Activated CD4-positive, alpha-beta memory T cell treated with anti-CD3 and anti-CD28 coated beads for 36 hours (primary cell): ENCODE measurements at regions not wholly inside any gene's neighbourhood (a gene's known extent, or its start where the extent isn't known, plus 50 kb on each side); places are given as distances from the start of the nearest gene placed in this dataset.
"Not testable (repeated sequence)": the region's sequence is repeated elsewhere in the genome, so short reads cannot be mapped to it uniquely, and the experiment has no call there.

Experiments
- CTCF ChIA-PET: fragments of 350-600 bp; sonication (Branson Sonifier 250); formaldehyde crosslinking; loops from one replicate; lab custom pipeline; 2021; ENCODE audit warnings: antibody characterized with exemption, inconsistent platforms; lab: Charles Lee
- POLR2A ChIA-PET: fragments of 350-600 bp; sonication (Branson Sonifier 250); formaldehyde crosslinking; loops from one replicate; lab custom pipeline; 2021; ENCODE audit warnings: antibody characterized with exemption; lab: Charles Lee
- DNase-seq: peaks from one replicate; pipeline ENCODE4 v3.0.0-alpha.2; 2020
- H3K27ac Mint-ChIP-seq: one replicate; pipeline ENCODE4 v1.8.0; 2021; ENCODE audit warnings: mixed read lengths
- H3K27me3 Mint-ChIP-seq: one replicate; pipeline ENCODE4 v1.8.0; 2021; ENCODE audit warnings: mixed read lengths
- H3K36me3 Mint-ChIP-seq: one replicate; pipeline ENCODE4 v1.8.0; 2021; ENCODE audit warnings: mixed read lengths
- H3K4me1 Mint-ChIP-seq: one replicate; pipeline ENCODE4 v1.8.0; 2021; ENCODE audit warnings: low read depth, mixed read lengths
- H3K4me3 Mint-ChIP-seq: one replicate; pipeline ENCODE4 v1.8.0; 2021; ENCODE audit warnings: mild to moderate bottlenecking, mixed read lengths
- H3K9me3 Mint-ChIP-seq: one replicate; pipeline ENCODE4 v1.8.0; 2021; ENCODE audit warnings: mixed read lengths
- intact Hi-C: fragments of 100-400 bp; cut with micrococcal nuclease; formaldehyde crosslinking; loops from one replicate; pipeline ENCODE4 v1.15.1; 2023

DNA sequence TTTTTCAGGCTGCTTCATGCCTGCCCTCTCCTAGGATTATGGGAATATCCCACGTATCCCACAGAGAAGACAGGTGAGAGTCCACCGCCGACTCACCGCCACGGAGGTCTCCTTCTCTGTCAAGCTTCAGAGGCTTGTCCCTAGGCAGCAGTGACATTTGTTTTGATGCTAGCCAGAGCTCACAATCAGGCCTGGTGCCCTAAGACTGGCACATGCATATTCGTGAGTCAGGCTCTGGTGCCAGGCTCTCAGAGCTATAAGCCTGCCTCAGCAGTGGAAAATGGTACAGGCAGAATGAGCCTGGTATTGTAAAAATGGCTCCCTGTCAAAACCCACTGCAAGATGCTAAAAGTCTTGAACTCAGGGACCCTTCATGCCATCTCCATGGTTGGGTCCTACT, 65.5 kb downstream of the RBMY1A1 start:
- no peaks in the 10 kb centered on the region for H3K9me3 Mint-ChIP-seq
- ChIA-PET POLR2A (no interaction called here), CTCF (no interaction called here)
- H3K27me3 Mint-ChIP-seq: peaks cover 2% of the 10 kb centered on the region
- H3K36me3 Mint-ChIP-seq: no peaks in the 10 kb centered on the region
- no peak overlapping the region for H3K27ac Mint-ChIP-seq
- intact Hi-C loops: no loop called here
- no peak for DNase-seq
- H3K4me3 Mint-ChIP-seq: no peak overlapping the region
- no peaks in the 10 kb centered on the region for H3K4me1 Mint-ChIP-seq

DNA sequence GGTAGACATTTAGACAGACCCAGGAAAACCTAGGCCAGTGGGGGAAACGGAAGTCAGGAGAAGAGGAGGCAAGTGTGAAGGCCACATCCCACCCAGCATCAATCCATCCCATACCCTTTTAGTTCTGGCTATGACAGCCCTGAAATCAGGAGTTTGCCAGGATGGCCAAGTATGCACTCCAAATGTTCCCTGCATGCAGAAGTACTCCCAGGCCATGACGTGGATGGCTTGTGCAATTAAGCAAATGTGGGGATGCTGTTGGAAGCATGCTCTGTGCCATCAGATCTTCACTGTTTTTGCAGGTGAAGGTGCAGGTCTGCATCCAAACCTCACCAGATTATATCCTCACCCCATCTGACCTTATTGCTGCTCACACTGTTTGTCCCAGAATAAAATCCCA, 66.8 kb downstream of the RBMY1A1 start:
- Mint-ChIP-seq H3K27me3 (peaks cover 2% of the 10 kb centered on the region), H3K4me3 (no peak overlapping the region), H3K9me3 (no peaks in the 10 kb centered on the region), H3K4me1 (no peaks in the 10 kb centered on the region), H3K27ac (no peak overlapping the region), H3K36me3 (no peaks in the 10 kb centered on the region)
- intact Hi-C loops: no loop called here
- ChIA-PET CTCF (no interaction called here), POLR2A (no interaction called here)
- no peak for DNase-seq

DNA sequence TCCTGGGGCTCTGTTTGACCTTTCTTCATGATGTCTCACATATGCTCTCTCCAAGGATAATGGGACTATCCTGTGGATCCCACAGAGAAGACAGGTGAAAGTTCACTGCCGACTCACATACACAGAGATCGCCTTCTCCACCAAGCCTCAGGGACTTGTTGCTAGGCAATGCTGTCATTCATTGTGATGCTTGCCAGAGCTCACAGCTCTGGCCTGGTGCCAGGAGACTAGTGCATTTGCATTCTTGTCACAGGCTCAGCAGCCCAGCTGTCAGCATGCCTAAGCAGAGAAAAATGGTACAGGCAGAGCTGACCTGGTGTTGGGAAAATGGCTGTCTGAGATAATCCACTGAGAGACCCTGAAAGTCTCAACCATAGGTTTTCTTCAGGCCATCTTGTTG, 67.9 kb downstream of the RBMY1A1 start:
- DNase-seq: no peak
- H3K4me3 Mint-ChIP-seq: no peak overlapping the region
- intact Hi-C loops: no loop called here

DNA sequence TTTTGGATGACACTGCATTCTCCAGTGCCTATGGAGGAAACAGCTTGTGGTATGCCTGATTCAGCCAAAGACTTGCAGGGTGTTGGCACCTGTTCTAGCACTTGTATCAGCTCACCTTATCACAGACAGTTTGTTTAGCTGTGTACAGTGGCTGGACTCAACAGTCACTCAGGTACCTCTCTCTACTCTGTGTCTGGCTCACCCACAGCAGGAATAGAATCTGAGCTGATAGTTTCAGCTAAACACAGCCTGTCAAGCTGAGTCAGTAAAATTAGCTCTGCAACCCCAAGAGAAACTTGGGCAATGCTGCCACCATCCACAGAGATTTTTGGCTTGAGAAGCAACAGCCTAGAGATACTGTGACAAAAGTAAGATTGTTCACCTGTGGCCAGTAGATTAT, 101.5 kb downstream of the RBMY1A1 start:
- Mint-ChIP-seq H3K36me3 (no peaks in the 10 kb centered on the region), H3K9me3 (no peaks in the 10 kb centered on the region), H3K27ac (no peak overlapping the region), H3K4me1 (no peaks in the 10 kb centered on the region), H3K4me3 (no peak overlapping the region), H3K27me3 (peaks cover 1% of the 10 kb centered on the region)
- ChIA-PET CTCF (no interaction called here), POLR2A (no interaction called here)
- intact Hi-C loops: no loop called here
- no peak for DNase-seq

More for the DNA sequence above, 67.9 kb downstream of the RBMY1A1 start:
- peaks cover 2% of the 10 kb centered on the region for H3K27me3 Mint-ChIP-seq
- H3K9me3 Mint-ChIP-seq: no peaks in the 10 kb centered on the region
- ChIA-PET CTCF (no interaction called here), POLR2A (no interaction called here)
- no peaks in the 10 kb centered on the region for H3K36me3 Mint-ChIP-seq
- H3K4me1 Mint-ChIP-seq: no peaks in the 10 kb centered on the region
- H3K27ac Mint-ChIP-seq: no peak overlapping the region

DNA sequence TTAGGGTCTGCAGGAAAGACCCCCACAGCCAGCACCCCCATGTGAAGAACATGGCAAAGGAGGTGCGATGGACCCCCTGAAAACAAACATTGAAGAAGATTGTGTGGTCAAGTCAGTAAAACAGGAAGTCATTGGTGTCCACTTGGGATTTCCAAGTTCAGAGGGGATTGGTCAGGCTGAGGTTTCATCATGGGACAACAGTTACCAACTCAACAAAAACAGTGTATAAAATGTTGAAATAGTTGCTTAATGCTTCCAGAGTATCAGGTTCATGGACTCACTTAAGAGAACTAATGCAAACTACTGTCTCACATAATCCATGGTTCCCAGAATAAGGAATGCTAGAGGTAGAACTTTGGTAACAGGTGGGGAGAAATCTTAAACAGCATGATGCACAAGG, 115.8 kb downstream of the RBMY1A1 start:
- CTCF ChIA-PET: no interaction called here
- Mint-ChIP-seq H3K9me3 (no peaks in the 10 kb centered on the region), H3K4me3 (no peak overlapping the region), H3K27me3 (no peaks in the 10 kb centered on the region), H3K27ac (no peak overlapping the region), H3K36me3 (no peaks in the 10 kb centered on the region), H3K4me1 (no peaks in the 10 kb centered on the region)
- intact Hi-C loops: no loop called here
- DNase-seq: no peak
- POLR2A ChIA-PET: no interaction called here

DNA sequence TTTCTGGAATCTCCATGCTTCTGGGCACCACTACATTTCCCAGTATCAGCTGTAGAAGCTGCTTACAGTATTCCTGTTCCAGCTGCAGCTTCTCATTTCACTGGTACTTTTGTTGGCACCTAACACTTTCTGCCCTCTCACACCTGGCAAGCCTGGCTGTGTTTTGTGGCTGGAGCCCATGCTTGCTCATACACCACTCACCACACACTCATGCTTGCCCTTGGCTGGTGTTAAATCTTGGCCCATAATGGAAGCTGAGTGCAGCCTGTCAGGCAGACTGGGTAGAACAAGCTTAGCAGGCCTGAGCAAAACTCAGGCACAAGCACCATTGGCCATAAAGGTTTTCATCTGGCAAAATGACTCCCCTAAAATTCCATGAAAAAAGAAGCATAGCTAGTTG, 124.4 kb downstream of the RBMY1A1 start:
- intact Hi-C loops, POLR2A ChIA-PET: not testable (repeated sequence)

DNA sequence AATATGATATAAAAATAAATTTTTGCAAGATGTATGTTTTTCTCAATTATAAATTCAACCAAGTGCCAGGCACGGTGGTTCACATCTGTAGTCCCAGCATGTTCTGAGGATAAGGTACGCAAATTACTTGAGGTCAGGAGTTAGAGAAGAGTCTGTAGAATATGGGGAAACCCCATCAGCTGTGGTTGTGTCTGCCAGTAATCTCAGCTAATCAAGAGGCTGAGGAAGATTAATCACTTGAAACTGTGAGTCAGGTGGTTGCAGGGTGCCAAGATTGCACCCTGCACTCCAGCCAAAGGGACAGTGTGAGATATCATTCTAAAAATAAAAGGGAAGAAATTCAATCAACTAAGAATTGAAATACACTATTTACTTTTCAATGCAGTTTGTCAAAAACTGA, 144.9 kb downstream of the RBMY1A1 start:
- H3K4me1 Mint-ChIP-seq, CTCF ChIA-PET, H3K27me3 Mint-ChIP-seq, H3K4me3 Mint-ChIP-seq, H3K36me3 Mint-ChIP-seq, intact Hi-C loops, H3K9me3 Mint-ChIP-seq, H3K27ac Mint-ChIP-seq, POLR2A ChIA-PET: not testable (repeated sequence)
- DNase-seq: peak; percentile 12

More for the DNA sequence above, 124.4 kb downstream of the RBMY1A1 start:
- H3K36me3 Mint-ChIP-seq, H3K27me3 Mint-ChIP-seq, H3K4me1 Mint-ChIP-seq, CTCF ChIA-PET, H3K9me3 Mint-ChIP-seq, H3K4me3 Mint-ChIP-seq, DNase-seq, H3K27ac Mint-ChIP-seq: not testable (repeated sequence)

DNA sequence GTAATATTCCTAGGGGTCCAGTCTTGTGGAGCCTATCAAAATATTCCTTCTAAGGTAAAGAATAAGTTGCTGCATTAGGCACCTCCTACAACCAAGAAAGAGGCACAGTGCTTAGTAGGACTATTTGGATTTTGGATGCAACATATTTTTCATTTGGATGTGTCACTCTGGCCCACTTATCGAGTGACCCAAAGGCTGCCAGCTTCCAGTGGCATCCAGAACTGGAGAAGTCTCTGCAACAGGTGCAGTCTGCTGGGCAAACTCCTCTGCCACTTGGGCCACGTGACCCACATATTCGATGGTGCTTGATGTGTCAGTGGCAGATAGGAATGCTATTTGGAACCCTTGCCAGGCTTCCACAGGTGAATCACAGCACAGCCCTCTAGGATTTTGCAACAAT, 151.7 kb downstream of the RBMY1A1 start:
- DNase-seq, H3K9me3 Mint-ChIP-seq, H3K4me3 Mint-ChIP-seq, CTCF ChIA-PET, H3K4me1 Mint-ChIP-seq, intact Hi-C loops, POLR2A ChIA-PET, H3K27me3 Mint-ChIP-seq, H3K27ac Mint-ChIP-seq, H3K36me3 Mint-ChIP-seq: not testable (repeated sequence)

DNA sequence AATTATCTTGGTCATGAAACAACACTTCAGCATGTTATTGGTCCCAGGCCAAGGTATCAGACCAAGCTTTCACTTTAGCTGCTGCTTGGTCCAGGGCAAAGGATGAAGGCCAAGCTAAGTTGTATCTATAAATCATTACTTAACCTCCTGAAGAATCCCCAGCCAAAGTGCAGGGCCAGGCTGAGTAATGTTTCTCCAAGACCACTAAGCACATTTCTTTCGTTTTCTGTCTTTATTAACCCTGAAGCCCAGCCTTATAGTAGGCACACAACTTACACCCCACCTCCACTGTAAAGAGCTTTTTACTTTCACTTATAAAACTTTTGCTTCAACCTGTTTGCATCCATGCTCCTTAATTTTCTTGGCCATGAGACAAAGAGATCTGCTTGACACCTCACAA, 167.3 kb downstream of the RBMY1A1 start:
- POLR2A ChIA-PET, DNase-seq, CTCF ChIA-PET, H3K36me3 Mint-ChIP-seq, intact Hi-C loops, H3K27me3 Mint-ChIP-seq, H3K4me3 Mint-ChIP-seq, H3K4me1 Mint-ChIP-seq, H3K27ac Mint-ChIP-seq, H3K9me3 Mint-ChIP-seq: not testable (repeated sequence)

DNA sequence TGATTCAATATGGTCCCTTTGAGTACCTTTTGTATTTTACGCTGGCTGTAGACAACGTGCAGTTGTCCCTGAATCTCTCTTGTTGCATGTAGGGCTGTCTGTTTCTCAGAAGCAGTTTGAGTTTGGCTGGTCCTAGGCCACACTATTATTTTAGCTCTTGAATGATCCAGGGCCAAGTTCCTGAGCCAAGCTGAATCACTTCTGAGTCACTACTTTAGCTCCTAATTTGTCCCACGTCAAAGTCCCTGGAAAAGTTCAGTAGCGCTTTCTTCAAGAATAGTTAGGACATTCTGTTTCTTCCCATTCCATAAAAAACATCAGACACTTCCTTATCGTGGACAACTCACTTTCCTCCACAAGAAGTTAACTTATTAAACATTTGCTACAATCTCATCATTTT, 168.2 kb downstream of the RBMY1A1 start:
- H3K36me3 Mint-ChIP-seq, H3K4me1 Mint-ChIP-seq, DNase-seq, H3K4me3 Mint-ChIP-seq, H3K27me3 Mint-ChIP-seq, POLR2A ChIA-PET, intact Hi-C loops, H3K9me3 Mint-ChIP-seq, CTCF ChIA-PET, H3K27ac Mint-ChIP-seq: not testable (repeated sequence)

DNA sequence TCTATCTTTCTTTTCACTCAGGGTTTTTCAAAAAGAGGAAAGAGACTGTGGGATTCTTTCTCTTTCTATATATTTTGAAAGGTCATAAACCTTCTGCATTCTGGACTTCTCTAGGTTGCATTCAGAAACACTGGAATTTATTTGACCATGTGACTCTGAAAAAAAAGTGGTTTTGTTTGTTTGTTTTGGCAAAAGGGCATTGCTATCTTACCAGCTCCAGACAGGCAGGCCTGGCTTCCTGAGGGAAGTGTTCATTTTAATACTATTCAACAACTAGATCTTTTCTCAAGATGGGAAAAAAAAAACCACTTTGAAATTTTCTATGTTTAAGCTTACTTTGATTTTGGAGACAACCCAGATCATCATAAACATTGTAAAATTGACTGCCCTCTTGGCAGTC, 170.6 kb downstream of the RBMY1A1 start:
- CTCF ChIA-PET: no interaction called here
- intact Hi-C loops: no loop called here
- peaks cover 7% of the 10 kb centered on the region for H3K9me3 Mint-ChIP-seq

DNA sequence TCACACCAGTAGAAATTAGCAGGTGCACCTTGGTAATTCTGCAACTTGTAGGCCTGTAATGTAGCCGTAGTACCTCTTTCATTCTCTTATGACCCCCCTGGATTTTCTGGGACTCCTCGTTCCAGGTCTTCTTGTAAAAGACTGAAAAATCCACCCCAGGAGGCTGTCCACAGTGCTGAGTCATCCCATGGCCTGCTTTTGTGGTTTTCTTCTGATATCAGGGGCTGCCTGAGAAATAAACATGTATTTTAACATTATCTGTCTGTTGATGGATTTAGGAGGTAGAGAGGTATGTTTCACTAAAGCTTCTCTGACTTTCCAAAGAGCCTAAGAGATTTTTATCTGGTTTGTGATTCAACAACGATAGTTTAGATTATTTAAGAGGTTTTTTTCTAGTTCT, 171.9 kb downstream of the RBMY1A1 start:
- POLR2A ChIA-PET, H3K4me1 Mint-ChIP-seq, intact Hi-C loops, DNase-seq, H3K27me3 Mint-ChIP-seq, H3K36me3 Mint-ChIP-seq, H3K4me3 Mint-ChIP-seq, H3K27ac Mint-ChIP-seq, CTCF ChIA-PET, H3K9me3 Mint-ChIP-seq: not testable (repeated sequence)

More for the DNA sequence above, 170.6 kb downstream of the RBMY1A1 start:
- DNase-seq: no peak
- no peak overlapping the region for H3K4me3 Mint-ChIP-seq
- POLR2A ChIA-PET: no interaction called here
- peaks cover 2% of the 10 kb centered on the region for H3K36me3 Mint-ChIP-seq
- H3K4me1 Mint-ChIP-seq: no peaks in the 10 kb centered on the region
- H3K27ac Mint-ChIP-seq: no peak overlapping the region
- no peaks in the 10 kb centered on the region for H3K27me3 Mint-ChIP-seq

DNA sequence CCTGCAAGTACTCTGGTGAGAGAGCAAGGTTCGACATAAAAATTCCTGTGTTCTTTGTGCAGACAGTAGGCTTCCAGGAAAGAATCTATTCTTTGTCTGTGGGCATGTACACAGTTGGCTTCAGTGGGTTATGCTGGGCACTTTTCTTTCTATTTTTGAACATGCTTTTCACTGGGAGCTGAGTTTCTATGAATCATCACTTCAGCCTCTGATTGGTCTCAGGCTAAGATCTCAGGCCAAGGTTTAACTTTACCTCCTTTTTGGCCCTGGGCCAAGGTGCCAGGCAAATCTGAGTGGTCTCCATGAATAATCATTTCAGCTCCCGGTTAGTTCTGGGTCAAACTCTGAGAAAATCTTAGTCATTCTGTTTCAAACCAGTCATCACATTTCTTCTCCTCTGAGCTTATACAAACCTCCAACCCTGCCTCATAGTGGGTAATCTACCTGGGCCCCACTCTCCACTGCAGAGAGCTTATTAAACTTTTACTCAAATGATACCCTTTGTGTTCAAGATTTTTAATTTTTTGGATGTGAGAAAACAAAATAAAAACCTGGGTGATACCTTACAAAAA, 158.8 kb downstream of the RBMY1D start:
- H3K27ac Mint-ChIP-seq, H3K4me3 Mint-ChIP-seq, CTCF ChIA-PET, intact Hi-C loops, H3K4me1 Mint-ChIP-seq, H3K36me3 Mint-ChIP-seq, DNase-seq, H3K27me3 Mint-ChIP-seq, H3K9me3 Mint-ChIP-seq, POLR2A ChIA-PET: not testable (repeated sequence)
